Keratinocyte (primary cell): ENCODE measurements at regions not wholly inside any gene's neighbourhood (a gene's known extent, or its start where the extent isn't known, plus 50 kb on each side); places are given as distances from the start of the nearest gene placed in this dataset.

Experiments
- DNase-seq: peaks from one replicate; pipeline ENCODE4 v3.0.0-alpha.2; 2011; ENCODE audit warnings: low read depth, missing footprints, low spot score
- FAIRE-seq: peaks from 2 replicates; lab custom pipeline; 2011; peaks lifted over from hg19 to GRCh38; lab: Jason Lieb, UNC
- H2AFZ ChIP-seq: 2 replicates; pipeline ENCODE4 v1.6.0; 2012; ENCODE audit warnings: low read length, control low read depth, inconsistent platforms; ENCODE audit not compliant: control insufficient read depth
- H3K27ac ChIP-seq: 2 replicates; pipeline ENCODE4 v1.5.1; 2011; ENCODE audit warnings: low read length; ENCODE audit not compliant: control insufficient read depth, insufficient read depth
- H3K27me3 ChIP-seq: 3 replicates; pipeline ENCODE4 v1.6.0; 2011; ENCODE audit warnings: low read length; ENCODE audit not compliant: control insufficient read depth, insufficient read depth; ENCODE audit errors: extremely low read depth
- H3K36me3 ChIP-seq, 2 experiments: 2 replicates in 1 of 2; 3 replicates in 1 of 2; pipeline ENCODE4 v1.5.1; 2011; ENCODE audit warnings: low read length in 2 of 2, mild to moderate bottlenecking in 1 of 2; ENCODE audit not compliant: control insufficient read depth in 2 of 2, insufficient read depth in 2 of 2; ENCODE audit errors: extremely low read depth in 1 of 2
- H3K4me1 ChIP-seq: 3 replicates; pipeline ENCODE4 v1.5.1; 2011; ENCODE audit warnings: low read length; ENCODE audit not compliant: control insufficient read depth, insufficient read depth; ENCODE audit errors: extremely low read depth
- H3K4me2 ChIP-seq: 3 replicates; pipeline ENCODE4 v1.6.0; 2011; ENCODE audit warnings: low read depth, low read length; ENCODE audit not compliant: control insufficient read depth, insufficient read depth; ENCODE audit errors: extremely low read depth
- H3K4me3 ChIP-seq, 3 experiments: fragments of 200-600 bp in 1 of 3; sonication (generic) in 1 of 3; 2 replicates in 2 of 3; 3 replicates in 1 of 3; pipeline ENCODE4 v1.5.1; 2011 to 2016; ENCODE audit warnings: low read length in 3 of 3, mild to moderate bottlenecking in 3 of 3, control low read depth in 2 of 3, inconsistent platforms in 1 of 3, low read depth in 1 of 3, mixed read lengths in 1 of 3, mixed run types in 1 of 3, moderate library complexity in 1 of 3; ENCODE audit not compliant: control insufficient read depth in 2 of 3, insufficient read depth in 2 of 3; ENCODE audit errors: extremely low read depth in 1 of 3
- H3K79me2 ChIP-seq: 2 replicates; pipeline ENCODE4 v1.6.0; 2012; ENCODE audit warnings: low read length; ENCODE audit not compliant: control insufficient read depth, insufficient read depth
- H3K9ac ChIP-seq: 3 replicates; pipeline ENCODE4 v1.6.0; 2011; ENCODE audit warnings: low read length; ENCODE audit not compliant: control insufficient read depth, insufficient read depth; ENCODE audit errors: extremely low read depth
- H3K9me1 ChIP-seq: 3 replicates; pipeline ENCODE4 v1.6.0; 2011; ENCODE audit warnings: low read length; ENCODE audit not compliant: control insufficient read depth, insufficient read depth; ENCODE audit errors: extremely low read depth
- H3K9me3 ChIP-seq: 2 replicates; pipeline ENCODE4 v1.5.1; 2012; ENCODE audit warnings: low read depth, low read length; ENCODE audit not compliant: control insufficient read depth
- H4K20me1 ChIP-seq: 3 replicates; pipeline ENCODE4 v1.6.0; 2011; ENCODE audit warnings: low read length; ENCODE audit not compliant: control insufficient read depth, insufficient read depth; ENCODE audit errors: extremely low read depth
- EZH2 ChIP-seq: IDR thresholded peaks from one replicate; pipeline ENCODE4 v1.6.1; 2012; ENCODE audit warnings: inconsistent platforms, mild to moderate bottlenecking, low read length, moderate library complexity
- dilution Hi-C: fragments of 300-500 bp; cut with MboI; formaldehyde crosslinking; loops from one replicate; pipeline ENCODE4 v1.7.0; 2020; ENCODE audit warnings: low sequenced_read_pairs; ENCODE audit not compliant: extremely low pct_ligation_motif_present
- TF ChIP-seq, protein P1 (sequence below), 3 experiments: IDR thresholded peaks in 1 of 3; conservative IDR thresholded peaks in 1 of 3; optimal IDR thresholded peaks in 1 of 3; 2 replicates in 2 of 3; 3 replicates in 1 of 3; pipeline versions ENCODE3 to v1.5.1; 2011; ENCODE audit warnings: low read length in 3 of 3, mild to moderate bottlenecking in 3 of 3, moderate library complexity in 2 of 3, control low read depth in 1 of 3, inconsistent platforms in 1 of 3; ENCODE audit not compliant: insufficient read depth in 2 of 3; ENCODE audit errors: extremely low read depth in 1 of 3

DNA sequence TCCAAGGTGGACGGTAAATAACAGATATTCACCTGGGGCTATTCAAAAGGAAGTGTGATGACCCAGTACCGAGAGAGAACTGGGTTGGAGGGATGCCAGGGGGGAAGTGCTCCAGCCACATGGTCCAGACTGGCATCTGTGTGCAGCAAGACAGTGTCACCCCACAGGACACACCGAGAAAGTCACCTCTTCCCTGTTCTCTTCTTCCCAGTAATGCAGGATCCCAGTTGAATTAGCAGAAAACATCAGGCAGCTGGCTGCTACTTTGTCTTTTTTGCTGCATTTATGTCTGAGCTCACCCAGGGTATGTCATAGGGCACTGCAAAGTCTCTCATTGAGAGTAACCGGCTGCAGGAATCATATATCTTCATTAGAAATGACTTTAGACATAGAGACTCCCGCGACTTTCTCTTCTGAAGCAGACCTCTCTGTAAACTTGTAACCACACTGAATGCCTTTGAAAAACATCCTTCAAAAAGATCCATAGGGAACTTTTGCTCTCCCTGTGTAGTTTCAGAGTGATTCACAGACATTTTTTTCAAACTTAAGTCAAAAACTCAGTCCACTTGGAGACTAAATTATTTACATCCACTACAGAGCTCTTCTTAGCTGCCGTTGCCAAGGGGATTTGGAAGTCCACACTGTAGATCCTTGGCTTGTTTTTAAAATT, 609.0 kb upstream of the DPP6 start:
- DNase-seq (no peak), FAIRE-seq (no peak)
- no peaks in the 10 kb centered on the region for H3K4me1 ChIP-seq
- no peak overlapping the region for H2AFZ ChIP-seq
- no peak overlapping the region for H3K4me2 ChIP-seq
- no peaks in the 10 kb centered on the region for H3K27me3 ChIP-seq
- no peaks in the 10 kb centered on the region for H3K36me3 ChIP-seq
- H4K20me1 ChIP-seq, result no peaks in the 10 kb centered on the region
- no peaks in the 10 kb centered on the region for H3K9me1 ChIP-seq
- H3K27ac ChIP-seq, result no peak overlapping the region
- TF ChIP-seq EZH2, result no peak
- TF ChIP-seq, protein P1, sequence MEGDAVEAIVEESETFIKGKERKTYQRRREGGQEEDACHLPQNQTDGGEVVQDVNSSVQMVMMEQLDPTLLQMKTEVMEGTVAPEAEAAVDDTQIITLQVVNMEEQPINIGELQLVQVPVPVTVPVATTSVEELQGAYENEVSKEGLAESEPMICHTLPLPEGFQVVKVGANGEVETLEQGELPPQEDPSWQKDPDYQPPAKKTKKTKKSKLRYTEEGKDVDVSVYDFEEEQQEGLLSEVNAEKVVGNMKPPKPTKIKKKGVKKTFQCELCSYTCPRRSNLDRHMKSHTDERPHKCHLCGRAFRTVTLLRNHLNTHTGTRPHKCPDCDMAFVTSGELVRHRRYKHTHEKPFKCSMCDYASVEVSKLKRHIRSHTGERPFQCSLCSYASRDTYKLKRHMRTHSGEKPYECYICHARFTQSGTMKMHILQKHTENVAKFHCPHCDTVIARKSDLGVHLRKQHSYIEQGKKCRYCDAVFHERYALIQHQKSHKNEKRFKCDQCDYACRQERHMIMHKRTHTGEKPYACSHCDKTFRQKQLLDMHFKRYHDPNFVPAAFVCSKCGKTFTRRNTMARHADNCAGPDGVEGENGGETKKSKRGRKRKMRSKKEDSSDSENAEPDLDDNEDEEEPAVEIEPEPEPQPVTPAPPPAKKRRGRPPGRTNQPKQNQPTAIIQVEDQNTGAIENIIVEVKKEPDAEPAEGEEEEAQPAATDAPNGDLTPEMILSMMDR (optimal IDR thresholded peaks at IDR 0.05 in 1 of 3, IDR thresholded peaks at IDR 0.05 in 1 of 3, conservative IDR thresholded peaks at IDR 0.05 in 1 of 3; ENCODE audit: extremely low read depth in 1 of 3, insufficient read depth in 2 of 3, low read length in 3 of 3), result no peak
- H3K4me3 ChIP-seq, result no peak overlapping the region
- no peaks in the 10 kb centered on the region for H3K9me3 ChIP-seq
- H3K9ac ChIP-seq, result no peak overlapping the region
- no peaks in the 10 kb centered on the region for H3K79me2 ChIP-seq
- dilution Hi-C loops, result no loop called here

DNA sequence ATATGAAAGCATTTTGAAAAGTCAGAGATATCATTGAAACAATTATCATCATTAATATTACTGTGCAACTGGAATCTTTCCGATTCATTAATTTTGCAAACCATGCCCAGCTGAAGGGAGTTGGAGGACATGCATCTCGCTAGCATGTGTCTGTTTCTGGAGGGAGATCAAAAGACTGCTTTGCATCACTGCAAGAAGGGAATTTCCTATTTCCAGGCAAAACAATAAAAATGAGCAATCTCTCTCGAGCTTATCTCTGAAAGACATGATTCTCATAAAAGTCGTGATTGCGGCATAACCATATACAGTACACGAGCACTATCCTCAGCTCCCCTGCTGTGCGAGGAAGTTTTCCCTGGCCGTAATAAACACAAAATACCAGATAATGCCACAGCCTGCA, 607.6 kb upstream of the DPP6 start:
- Histone ChIP-seq H3K27ac (no peak overlapping the region), H3K36me3 (no peaks in the 10 kb centered on the region), H3K4me2 (no peak overlapping the region), H3K9me3 (no peaks in the 10 kb centered on the region), H3K9ac (no peak overlapping the region), H3K27me3 (no peaks in the 10 kb centered on the region), H4K20me1 (no peaks in the 10 kb centered on the region), H2AFZ (no peak overlapping the region), H3K4me1 (no peaks in the 10 kb centered on the region), H3K9me1 (no peaks in the 10 kb centered on the region), H3K4me3 (no peak overlapping the region), H3K79me2 (no peaks in the 10 kb centered on the region)
- DNase-seq (no peak), FAIRE-seq (no peak)
- TF ChIP-seq, protein P1 (optimal IDR thresholded peaks at IDR 0.05 in 1 of 3, IDR thresholded peaks at IDR 0.05 in 1 of 3, conservative IDR thresholded peaks at IDR 0.05 in 1 of 3; ENCODE audit: extremely low read depth in 1 of 3, insufficient read depth in 2 of 3, low read length in 3 of 3), result no peak
- no peak for TF ChIP-seq EZH2
- dilution Hi-C loops, result no loop called here
